Right kidney (tissue), 1 donor: ENCODE measurements at regions not wholly inside any gene's neighbourhood (a gene's known extent, or its start where the extent isn't known, plus 50 kb on each side); places are given as distances from the start of the nearest gene placed in this dataset.

Source experiments
- DNase-seq: peaks from one replicate; pipeline ENCODE4 v3.0.0-alpha.2; 2016

DNA sequence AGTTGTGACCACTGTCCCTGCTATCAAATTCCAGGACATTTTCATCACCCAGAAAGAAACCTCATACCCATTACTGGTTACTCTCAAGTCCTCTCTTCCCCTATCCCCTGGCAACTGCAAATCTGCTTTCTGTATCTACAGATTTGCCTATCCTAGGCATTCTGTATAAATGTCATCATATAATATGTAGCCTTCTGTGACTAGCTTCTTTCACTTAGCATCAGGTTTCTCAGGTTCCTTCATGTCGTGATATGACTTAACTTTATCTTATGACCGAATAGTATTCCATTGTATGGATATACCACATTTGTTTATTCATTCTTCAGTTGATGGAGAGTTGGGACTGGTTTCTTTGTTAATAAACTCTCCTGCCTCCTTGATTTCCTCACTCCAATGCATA lies 60.5 kb downstream of the PMAIP1 start:
- DNase-seq: no peak

- DNase-seq: no peak
Measured at GRCh38 chr18:59959606-59960005, 59.8 kb downstream of the PMAIP1 start.

GRCh38 chr18:59959073-59959472 lies 59.3 kb downstream of the PMAIP1 start:
- no peak for DNase-seq

DNA sequence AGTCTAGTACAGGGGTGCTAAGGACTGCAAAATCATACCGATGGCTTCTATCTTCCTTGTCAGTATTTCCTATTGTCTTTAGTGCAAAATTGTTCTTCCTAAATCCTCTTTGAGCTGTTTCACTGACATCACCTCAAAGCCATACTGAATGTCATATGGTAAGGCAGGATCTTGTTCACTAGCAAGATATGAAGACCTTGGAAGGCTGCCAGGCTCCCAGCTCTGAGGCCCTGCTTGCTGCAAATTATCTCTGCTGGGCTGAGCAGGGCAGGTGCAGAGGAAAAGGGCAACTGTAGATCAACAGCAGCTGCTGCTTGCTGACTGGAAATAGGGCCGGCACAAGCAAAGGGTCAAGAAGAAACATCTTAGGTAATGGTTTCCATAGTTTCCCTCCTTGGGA lies 58.2 kb downstream of the PMAIP1 start:
- no peak for DNase-seq

GRCh38 chr18:59954755-59955156 lies 55.0 kb downstream of the PMAIP1 start:
- DNase-seq: no peak

- DNase-seq: no peak
Measured at GRCh38 chr18:59954241-59954640, 54.4 kb downstream of the PMAIP1 start.
